ENCODE measurements at regions not wholly inside any gene's neighbourhood (a gene's known extent, or its start where the extent isn't known, plus 50 kb on each side); places are given as distances from the start of the nearest gene placed in this dataset.

DNA sequence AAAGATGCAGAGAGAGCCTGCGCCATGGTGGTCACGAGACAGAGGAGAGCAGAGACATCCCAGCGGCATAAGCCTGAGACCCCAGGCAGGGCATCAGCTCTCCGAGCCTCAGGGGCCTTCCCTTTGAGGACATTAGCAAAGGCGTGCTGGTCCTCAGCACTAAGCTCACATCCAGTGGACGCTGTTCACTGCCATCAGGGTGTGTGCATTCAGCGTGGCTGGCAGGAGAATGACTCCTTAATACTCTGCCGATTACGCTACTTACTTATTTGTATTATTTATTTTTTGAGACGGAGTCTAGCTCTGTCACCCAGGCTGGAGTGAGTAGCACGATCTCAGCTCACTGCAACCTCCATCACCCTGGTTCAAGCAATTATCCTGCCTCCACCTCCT is 290.2 kb downstream of the KLF6 start:
- Histone ChIP-seq H3F3A (ENCODE audit: control insufficient read depth, insufficient read depth) (no peaks in the 10 kb centered on the region), H3K9me3 (ENCODE audit: control insufficient read depth, insufficient read depth, low read length) (no peaks in the 10 kb centered on the region), H3K4me1 (ENCODE audit: control insufficient read depth, low read length) (no peaks in the 10 kb centered on the region)

DNA sequence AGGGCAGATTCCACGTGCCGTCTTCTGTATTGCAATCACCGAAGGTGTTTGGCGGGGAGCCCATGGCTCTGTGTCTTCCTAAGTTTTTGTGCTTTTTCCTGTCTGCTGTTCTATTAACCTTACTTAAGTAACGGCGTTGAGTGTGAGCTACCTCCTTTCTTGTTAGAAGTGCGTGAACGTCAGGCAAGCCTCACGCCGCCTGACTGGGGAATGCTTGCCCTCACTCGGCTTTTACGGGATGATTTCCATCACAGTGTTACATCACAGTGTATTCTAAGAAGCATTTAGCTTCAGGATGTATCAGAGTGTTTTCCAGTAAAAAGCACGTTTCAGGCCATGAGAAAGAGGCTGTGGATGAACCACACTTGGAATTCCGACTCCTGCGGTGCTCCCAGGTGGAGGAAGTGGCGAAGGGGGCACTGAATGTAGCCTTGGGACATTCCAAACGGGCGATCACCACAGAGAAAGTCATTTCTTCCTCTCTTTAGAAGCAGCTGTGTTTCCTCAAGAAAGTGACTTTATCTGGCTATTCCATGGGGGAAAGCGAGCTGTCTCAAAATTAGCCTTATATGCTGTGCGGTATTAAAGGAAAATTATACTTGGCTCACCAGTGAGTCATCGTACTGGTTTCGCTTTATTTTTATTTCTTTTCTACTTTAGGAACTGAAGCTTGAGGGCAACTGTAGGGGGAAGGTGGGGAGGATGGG is 290.7 kb downstream of the KLF6 start:
- no peaks in the 10 kb centered on the region for H3K9me2 ChIP-seq (replicated peaks; ENCODE audit: control insufficient read depth, low read length)
- H3K27me3 ChIP-seq (ENCODE audit: control insufficient read depth, low read length) = no peaks in the 10 kb centered on the region
- H3K9me3 ChIP-seq (ENCODE audit: control insufficient read depth, insufficient read depth, low read length) = no peaks in the 10 kb centered on the region
- H3K79me2 ChIP-seq (ENCODE audit: control insufficient read depth, low read length) = no peaks in the 10 kb centered on the region
- no peaks in the 10 kb centered on the region for H3F3A ChIP-seq (ENCODE audit: control insufficient read depth, insufficient read depth)
- TF ChIP-seq EZH2phosphoT487 (IDR thresholded peaks at IDR 0.05; ENCODE audit: borderline replicate concordance, low read length) = no peak
- TF ChIP-seq, protein P1, sequence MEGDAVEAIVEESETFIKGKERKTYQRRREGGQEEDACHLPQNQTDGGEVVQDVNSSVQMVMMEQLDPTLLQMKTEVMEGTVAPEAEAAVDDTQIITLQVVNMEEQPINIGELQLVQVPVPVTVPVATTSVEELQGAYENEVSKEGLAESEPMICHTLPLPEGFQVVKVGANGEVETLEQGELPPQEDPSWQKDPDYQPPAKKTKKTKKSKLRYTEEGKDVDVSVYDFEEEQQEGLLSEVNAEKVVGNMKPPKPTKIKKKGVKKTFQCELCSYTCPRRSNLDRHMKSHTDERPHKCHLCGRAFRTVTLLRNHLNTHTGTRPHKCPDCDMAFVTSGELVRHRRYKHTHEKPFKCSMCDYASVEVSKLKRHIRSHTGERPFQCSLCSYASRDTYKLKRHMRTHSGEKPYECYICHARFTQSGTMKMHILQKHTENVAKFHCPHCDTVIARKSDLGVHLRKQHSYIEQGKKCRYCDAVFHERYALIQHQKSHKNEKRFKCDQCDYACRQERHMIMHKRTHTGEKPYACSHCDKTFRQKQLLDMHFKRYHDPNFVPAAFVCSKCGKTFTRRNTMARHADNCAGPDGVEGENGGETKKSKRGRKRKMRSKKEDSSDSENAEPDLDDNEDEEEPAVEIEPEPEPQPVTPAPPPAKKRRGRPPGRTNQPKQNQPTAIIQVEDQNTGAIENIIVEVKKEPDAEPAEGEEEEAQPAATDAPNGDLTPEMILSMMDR (IDR thresholded peaks at IDR 0.05; ENCODE audit: low read depth, low read length, poor library complexity, severe bottlenecking) = no peak
- no peaks in the 10 kb centered on the region for H3K4me1 ChIP-seq (ENCODE audit: control insufficient read depth, low read length)
- no peak overlapping the region for H3K27ac ChIP-seq (ENCODE audit: low read depth, low read length)
- no peaks in the 10 kb centered on the region for H4K20me1 ChIP-seq (ENCODE audit: control insufficient read depth, insufficient read depth, low read depth, low read length)
- no peaks in the 10 kb centered on the region for H3K36me3 ChIP-seq (ENCODE audit: control insufficient read depth, low read length)
- H3K4me3 ChIP-seq (ENCODE audit: low read length) = no peak overlapping the region
- H3K4me2 ChIP-seq (ENCODE audit: low read length) = no peak overlapping the region

More for the DNA sequence above, 290.2 kb downstream of the KLF6 start:
- H3K4me3 ChIP-seq (ENCODE audit: low read length) = no peak overlapping the region
- H3K36me3 ChIP-seq (ENCODE audit: control insufficient read depth, low read length) = no peaks in the 10 kb centered on the region
- no peaks in the 10 kb centered on the region for H3K9me2 ChIP-seq (replicated peaks; ENCODE audit: control insufficient read depth, low read length)
- no peak overlapping the region for H3K4me2 ChIP-seq (ENCODE audit: low read length)
- H3K27me3 ChIP-seq (ENCODE audit: control insufficient read depth, low read length) = no peaks in the 10 kb centered on the region
- H4K20me1 ChIP-seq (ENCODE audit: control insufficient read depth, insufficient read depth, low read depth, low read length) = no peaks in the 10 kb centered on the region
- H3K79me2 ChIP-seq (ENCODE audit: control insufficient read depth, low read length) = no peaks in the 10 kb centered on the region
- no peak for TF ChIP-seq EZH2phosphoT487 (IDR thresholded peaks at IDR 0.05; ENCODE audit: borderline replicate concordance, low read length)
- TF ChIP-seq, protein P1 (IDR thresholded peaks at IDR 0.05; ENCODE audit: low read depth, low read length, poor library complexity, severe bottlenecking) = no peak
- no peak overlapping the region for H3K27ac ChIP-seq (ENCODE audit: low read depth, low read length)

DNA sequence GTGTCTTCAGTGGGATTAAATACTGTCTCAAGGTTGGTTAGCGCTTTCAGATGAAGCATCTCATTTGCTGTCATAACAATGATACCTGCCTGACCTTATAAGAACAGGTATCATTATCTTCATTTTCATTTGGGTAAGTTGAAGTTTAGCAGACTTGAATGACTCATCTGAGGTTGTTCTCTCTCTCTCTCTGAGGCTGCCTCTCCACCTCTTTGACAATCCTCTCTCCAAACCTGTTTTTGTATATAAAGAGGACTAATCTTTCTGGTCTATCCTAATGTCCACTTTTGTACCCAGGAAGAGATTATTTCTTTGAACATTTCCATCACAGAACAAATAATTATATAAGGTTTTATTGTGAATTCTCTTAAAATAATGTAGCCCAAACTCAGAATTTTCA is 291.4 kb downstream of the KLF6 start:
- Histone ChIP-seq H4K20me1 (ENCODE audit: control insufficient read depth, insufficient read depth, low read depth, low read length) (no peaks in the 10 kb centered on the region), H3K4me3 (ENCODE audit: low read length) (no peak overlapping the region), H3K9me3 (ENCODE audit: control insufficient read depth, insufficient read depth, low read length) (no peaks in the 10 kb centered on the region), H3K9me2 (replicated peaks; ENCODE audit: control insufficient read depth, low read length) (no peaks in the 10 kb centered on the region), H3K4me2 (ENCODE audit: low read length) (no peak overlapping the region), H3K27ac (ENCODE audit: low read depth, low read length) (no peak overlapping the region), H3F3A (ENCODE audit: control insufficient read depth, insufficient read depth) (no peaks in the 10 kb centered on the region), H3K79me2 (ENCODE audit: control insufficient read depth, low read length) (no peaks in the 10 kb centered on the region), H3K36me3 (ENCODE audit: control insufficient read depth, low read length) (no peaks in the 10 kb centered on the region), H3K4me1 (ENCODE audit: control insufficient read depth, low read length) (no peaks in the 10 kb centered on the region), H3K27me3 (ENCODE audit: control insufficient read depth, low read length) (no peaks in the 10 kb centered on the region)
- TF ChIP-seq, protein P1 (IDR thresholded peaks at IDR 0.05; ENCODE audit: low read depth, low read length, poor library complexity, severe bottlenecking) = no peak
- TF ChIP-seq EZH2phosphoT487 (IDR thresholded peaks at IDR 0.05; ENCODE audit: borderline replicate concordance, low read length) = no peak
